ENCODE measurements at regions not wholly inside any gene's neighbourhood (a gene's known extent, or its start where the extent isn't known, plus 50 kb on each side); places are given as distances from the start of the nearest gene placed in this dataset.

- H3K4me3 Mint-ChIP-seq: no peak overlapping the region
- no peaks in the 10 kb centered on the region for H3K4me1 Mint-ChIP-seq (ENCODE audit: low read depth)
- ATAC-seq: no peak
- ChIA-PET CTCF (interaction anchor here (0.6 to 1.2 kb wide), 2 partner anchors 8 to 16 kb away, joined by 3 read pairs; no protein-coding TSS in a partner anchor), POLR2A (no interaction called here)
- no peak overlapping the region for H3K27ac Mint-ChIP-seq
- H3K36me3 Mint-ChIP-seq (ENCODE audit: low read depth): no peaks in the 10 kb centered on the region
- peaks cover 6% of the 10 kb centered on the region for H3K27me3 Mint-ChIP-seq (ENCODE audit: low read depth)
- no peak for DNase-seq
- H3K9me3 Mint-ChIP-seq (ENCODE audit: insufficient read depth): no peaks in the 10 kb centered on the region
These were observed 92.2 kb upstream of the SETBP1 start for GRCh38 chr18:44588508-44588907.

- ChIA-PET POLR2A (no interaction called here), CTCF (no interaction called here)
- H3K36me3 Mint-ChIP-seq (ENCODE audit: low read depth): no peaks in the 10 kb centered on the region
- H3K9me3 Mint-ChIP-seq (ENCODE audit: insufficient read depth): no peaks in the 10 kb centered on the region
- no peak overlapping the region for H3K4me3 Mint-ChIP-seq
- no peak for ATAC-seq
- H3K27me3 Mint-ChIP-seq (ENCODE audit: low read depth): peaks cover 3% of the 10 kb centered on the region
- no peak for DNase-seq
- no peaks in the 10 kb centered on the region for H3K4me1 Mint-ChIP-seq (ENCODE audit: low read depth)
- no peak overlapping the region for H3K27ac Mint-ChIP-seq
These were observed 90.9 kb upstream of the SETBP1 start for GRCh38 chr18:44589693-44590355.

GRCh38 chr18:44590956-44591670 lies 89.6 kb upstream of the SETBP1 start:
- H3K27ac Mint-ChIP-seq: no peak overlapping the region
- ChIA-PET CTCF (no interaction called here), POLR2A (no interaction called here)
- H3K27me3 Mint-ChIP-seq (ENCODE audit: low read depth): peaks cover 3% of the 10 kb centered on the region
- no peaks in the 10 kb centered on the region for H3K36me3 Mint-ChIP-seq (ENCODE audit: low read depth)
- H3K4me3 Mint-ChIP-seq: no peak overlapping the region
- no peaks in the 10 kb centered on the region for H3K4me1 Mint-ChIP-seq (ENCODE audit: low read depth)
- no peak for DNase-seq
- no peak for ATAC-seq
- no peaks in the 10 kb centered on the region for H3K9me3 Mint-ChIP-seq (ENCODE audit: insufficient read depth)

- H3K4me1 Mint-ChIP-seq (ENCODE audit: low read depth): peaks cover 5% of the 10 kb centered on the region
- no peak overlapping the region for H3K27ac Mint-ChIP-seq
- H3K36me3 Mint-ChIP-seq (ENCODE audit: low read depth): no peaks in the 10 kb centered on the region
- H3K4me3 Mint-ChIP-seq: no peak overlapping the region
- no peaks in the 10 kb centered on the region for H3K9me3 Mint-ChIP-seq (ENCODE audit: insufficient read depth)
- DNase-seq (no peak), ATAC-seq (no peak)
- POLR2A ChIA-PET: no interaction called here
- CTCF ChIA-PET: no interaction called here
- H3K27me3 Mint-ChIP-seq (ENCODE audit: low read depth): peaks cover 7% of the 10 kb centered on the region
These were observed 88.0 kb upstream of the SETBP1 start for GRCh38 chr18:44592639-44593038.

- no peaks in the 10 kb centered on the region for H3K9me3 Mint-ChIP-seq (ENCODE audit: insufficient read depth)
- POLR2A ChIA-PET: no interaction called here
- H3K36me3 Mint-ChIP-seq (ENCODE audit: low read depth): no peaks in the 10 kb centered on the region
- CTCF ChIA-PET: no interaction called here
- H3K27me3 Mint-ChIP-seq (ENCODE audit: low read depth): peaks cover 6% of the 10 kb centered on the region
- DNase-seq (no peak), ATAC-seq (no peak)
- H3K4me3 Mint-ChIP-seq: no peak overlapping the region
- H3K27ac Mint-ChIP-seq: no peak overlapping the region
- H3K4me1 Mint-ChIP-seq (ENCODE audit: low read depth): peaks cover 5% of the 10 kb centered on the region
These were observed 85.8 kb upstream of the SETBP1 start for GRCh38 chr18:44594799-44595467.

GRCh38 chr18:44597797-44598196 lies 82.9 kb upstream of the SETBP1 start:
- H3K4me1 Mint-ChIP-seq (ENCODE audit: low read depth): peaks cover 5% of the 10 kb centered on the region
- H3K9me3 Mint-ChIP-seq (ENCODE audit: insufficient read depth): no peaks in the 10 kb centered on the region
- no peaks in the 10 kb centered on the region for H3K36me3 Mint-ChIP-seq (ENCODE audit: low read depth)
- POLR2A ChIA-PET: no interaction called here
- H3K27me3 Mint-ChIP-seq (ENCODE audit: low read depth): peaks cover 9% of the 10 kb centered on the region
- H3K27ac Mint-ChIP-seq: no peak overlapping the region
- CTCF ChIA-PET: no interaction called here
- DNase-seq (no peak), ATAC-seq (no peak)
- H3K4me3 Mint-ChIP-seq: no peak overlapping the region

GRCh38 chr18:44598514-44598913 lies 82.2 kb upstream of the SETBP1 start:
- ATAC-seq (no peak), DNase-seq (no peak)
- no peak overlapping the region for H3K4me3 Mint-ChIP-seq
- no peaks in the 10 kb centered on the region for H3K36me3 Mint-ChIP-seq (ENCODE audit: low read depth)
- POLR2A ChIA-PET: no interaction called here
- H3K9me3 Mint-ChIP-seq (ENCODE audit: insufficient read depth): no peaks in the 10 kb centered on the region
- no peak overlapping the region for H3K27ac Mint-ChIP-seq
- peaks cover 5% of the 10 kb centered on the region for H3K4me1 Mint-ChIP-seq (ENCODE audit: low read depth)
- CTCF ChIA-PET: no interaction called here
- H3K27me3 Mint-ChIP-seq (ENCODE audit: low read depth): peaks cover 9% of the 10 kb centered on the region

GRCh38 chr18:44599412-44599811 lies 81.3 kb upstream of the SETBP1 start:
- POLR2A ChIA-PET: no interaction called here
- H3K4me3 Mint-ChIP-seq: no peak overlapping the region
- DNase-seq (no peak), ATAC-seq (no peak)
- peaks cover 9% of the 10 kb centered on the region for H3K27me3 Mint-ChIP-seq (ENCODE audit: low read depth)
- peaks cover 5% of the 10 kb centered on the region for H3K4me1 Mint-ChIP-seq (ENCODE audit: low read depth)
- no peak overlapping the region for H3K27ac Mint-ChIP-seq
- H3K36me3 Mint-ChIP-seq (ENCODE audit: low read depth): no peaks in the 10 kb centered on the region
- H3K9me3 Mint-ChIP-seq (ENCODE audit: insufficient read depth): no peaks in the 10 kb centered on the region
- CTCF ChIA-PET: interaction anchor here (1.2 kb wide), 1 partner anchor 20 kb away, joined by 4 read pairs; no protein-coding TSS in a partner anchor

GRCh38 chr18:44601447-44601846 lies 79.2 kb upstream of the SETBP1 start:
- DNase-seq (no peak), ATAC-seq (no peak)
- H3K36me3 Mint-ChIP-seq (ENCODE audit: low read depth): no peaks in the 10 kb centered on the region
- ChIA-PET CTCF (no interaction called here), POLR2A (no interaction called here)
- H3K27me3 Mint-ChIP-seq (ENCODE audit: low read depth): peaks cover 9% of the 10 kb centered on the region
- peaks cover 5% of the 10 kb centered on the region for H3K4me1 Mint-ChIP-seq (ENCODE audit: low read depth)
- no peak overlapping the region for H3K27ac Mint-ChIP-seq
- no peak overlapping the region for H3K4me3 Mint-ChIP-seq
- H3K9me3 Mint-ChIP-seq (ENCODE audit: insufficient read depth): no peaks in the 10 kb centered on the region

GRCh38 chr18:44602380-44602779 lies 78.3 kb upstream of the SETBP1 start:
- no peaks in the 10 kb centered on the region for H3K4me1 Mint-ChIP-seq (ENCODE audit: low read depth)

GRCh38 chr18:44602845-44603244 lies 77.8 kb upstream of the SETBP1 start:
- no peak overlapping the region for H3K27ac Mint-ChIP-seq
- no peak for DNase-seq
- ATAC-seq: no peak
- POLR2A ChIA-PET: no interaction called here
- CTCF ChIA-PET: interaction anchor here (0.7 kb wide), 1 partner anchor 415 kb away, joined by 6 read pairs; no protein-coding TSS in a partner anchor
- peaks cover 8% of the 10 kb centered on the region for H3K27me3 Mint-ChIP-seq (ENCODE audit: low read depth)
- no peak overlapping the region for H3K4me3 Mint-ChIP-seq
- no peaks in the 10 kb centered on the region for H3K36me3 Mint-ChIP-seq (ENCODE audit: low read depth)
- H3K4me1 Mint-ChIP-seq (ENCODE audit: low read depth): no peaks in the 10 kb centered on the region
- no peaks in the 10 kb centered on the region for H3K9me3 Mint-ChIP-seq (ENCODE audit: insufficient read depth)

More at GRCh38 chr18:44602380-44602779, 78.3 kb upstream of the SETBP1 start:
- H3K27me3 Mint-ChIP-seq (ENCODE audit: low read depth): peaks cover 8% of the 10 kb centered on the region
- no peak for DNase-seq
- no peak overlapping the region for H3K4me3 Mint-ChIP-seq
- ChIA-PET CTCF (interaction anchor here (0.7 kb wide), 1 partner anchor 416 kb away, joined by 6 read pairs; no protein-coding TSS in a partner anchor), POLR2A (no interaction called here)
- no peak for ATAC-seq
- H3K27ac Mint-ChIP-seq: no peak overlapping the region
- H3K9me3 Mint-ChIP-seq (ENCODE audit: insufficient read depth): no peaks in the 10 kb centered on the region
- no peaks in the 10 kb centered on the region for H3K36me3 Mint-ChIP-seq (ENCODE audit: low read depth)

- Mint-ChIP-seq H3K4me3 (no peak overlapping the region), H3K27ac (no peak overlapping the region), H3K9me3 (ENCODE audit: insufficient read depth) (no peaks in the 10 kb centered on the region), H3K4me1 (ENCODE audit: low read depth) (no peaks in the 10 kb centered on the region), H3K27me3 (ENCODE audit: low read depth) (peaks cover 4% of the 10 kb centered on the region), H3K36me3 (ENCODE audit: low read depth) (no peaks in the 10 kb centered on the region)
- no peak for DNase-seq
- ChIA-PET POLR2A (no interaction called here), CTCF (interaction anchor here (1.4 kb wide), 1 partner anchor 29 kb away, joined by 5 read pairs; no protein-coding TSS in a partner anchor)
- ATAC-seq: no peak
These were observed 71.3 kb upstream of the SETBP1 start for GRCh38 chr18:44609181-44609941.
